H1 (cell line): ENCODE measurements at regions not wholly inside any gene's neighbourhood (a gene's known extent, or its start where the extent isn't known, plus 50 kb on each side); places are given as distances from the start of the nearest gene placed in this dataset.

Experiments used
- GABPA ChIP-seq: IDR thresholded peaks from 2 replicates; pipeline ENCODE4 v1.6.1; 2011; ENCODE audit warnings: mild to moderate bottlenecking, low read length, moderate library complexity, borderline replicate concordance; ENCODE audit not compliant: insufficient read depth

DNA sequence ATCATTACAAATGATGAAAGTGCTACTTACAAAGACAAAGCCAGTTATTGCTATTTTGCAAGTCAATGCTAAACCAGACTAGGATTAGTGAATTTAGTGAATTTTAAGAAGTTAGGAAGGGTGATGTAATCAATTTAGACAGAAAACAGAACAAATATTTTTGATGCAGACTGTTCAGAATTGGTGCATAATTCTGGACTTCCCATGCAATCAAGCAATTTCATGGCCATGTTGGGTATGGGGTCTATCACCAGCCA lies 85.4 kb downstream of the CH25H start (continued):
- TF ChIP-seq GABPA: no peak
